HG03159 (cell line): ENCODE measurements at regions not wholly inside any gene's neighbourhood (a gene's known extent, or its start where the extent isn't known, plus 50 kb on each side); places are given as distances from the start of the nearest gene placed in this dataset.

Source experiments
- ATAC-seq: cut with Tn5 transposase; IDR thresholded peaks from one replicate; pipeline ENCODE4 v1.9.1; 2021; ENCODE audit warnings: mild to moderate bottlenecking, moderate library complexity; ENCODE audit not compliant: unreplicated experiment

- ATAC-seq, result no peak
Observed at GRCh38 chr18:1995041-1995612, 576.2 kb downstream of the METTL4 start.

- ATAC-seq, result no peak
Observed at GRCh38 chr18:1998121-1998520, 573.2 kb downstream of the METTL4 start.

- no peak for ATAC-seq
Observed at GRCh38 chr18:1999387-1999786, 571.9 kb downstream of the METTL4 start.

GRCh38 chr18:2002151-2002550, 569.2 kb downstream of the METTL4 start:
- no peak for ATAC-seq

- ATAC-seq, result no peak
Observed at GRCh38 chr18:2002604-2003003, 568.7 kb downstream of the METTL4 start.

- no peak for ATAC-seq
Observed at GRCh38 chr18:2009942-2010697, 561.2 kb downstream of the METTL4 start.

- no peak for ATAC-seq
Observed at GRCh38 chr18:2027016-2027415, 544.3 kb downstream of the METTL4 start.

GRCh38 chr18:2027756-2028155, 543.5 kb downstream of the METTL4 start:
- no peak for ATAC-seq

- no peak for ATAC-seq
Observed at GRCh38 chr18:2028986-2029385, 542.3 kb downstream of the METTL4 start.

- no peak for ATAC-seq
Observed at GRCh38 chr18:2030647-2031046, 540.7 kb downstream of the METTL4 start.

- ATAC-seq, result no peak
Observed at GRCh38 chr18:2032036-2032435, 539.3 kb downstream of the METTL4 start.

- ATAC-seq, result no peak
Observed at GRCh38 chr18:2035056-2035455, 536.2 kb downstream of the METTL4 start.

- ATAC-seq, result no peak
Observed at GRCh38 chr18:2036086-2036485, 535.2 kb downstream of the METTL4 start.

- no peak for ATAC-seq
Observed at GRCh38 chr18:2040279-2040678, 531.0 kb downstream of the METTL4 start.

- no peak for ATAC-seq
Observed at GRCh38 chr18:2049986-2050385, 521.3 kb downstream of the METTL4 start.

GRCh38 chr18:2050702-2051201, 520.6 kb downstream of the METTL4 start:
- ATAC-seq, result no peak

- ATAC-seq, result no peak
Observed at GRCh38 chr18:2053490-2054089, 517.7 kb downstream of the METTL4 start.

GRCh38 chr18:2059336-2059735, 512.0 kb downstream of the METTL4 start:
- ATAC-seq, result no peak

GRCh38 chr18:2060086-2060485, 511.2 kb downstream of the METTL4 start:
- no peak for ATAC-seq

- no peak for ATAC-seq
Observed at GRCh38 chr18:2070631-2071030, 500.7 kb downstream of the METTL4 start.

GRCh38 chr18:2075499-2075898, 495.8 kb downstream of the METTL4 start:
- no peak for ATAC-seq

GRCh38 chr18:2082676-2083075, 488.6 kb downstream of the METTL4 start:
- ATAC-seq, result no peak
